ENCODE measurements at regions not wholly inside any gene's neighbourhood (a gene's known extent, or its start where the extent isn't known, plus 50 kb on each side); places are given as distances from the start of the nearest gene placed in this dataset.

- TF ChIP-seq CTCF (IDR thresholded peaks at IDR 0.05) (no peak), POLR2A (IDR thresholded peaks at IDR 0.05) (no peak)
Measured at GRCh38 chr5:24367216-24367615, 277.6 kb downstream of the CDH10 start.

Measured in heart left ventricle (tissue), 13 donors.